NCI-H1930 (cell line): ENCODE measurements at regions not wholly inside any gene's neighbourhood (a gene's known extent, or its start where the extent isn't known, plus 50 kb on each side); places are given as distances from the start of the nearest gene placed in this dataset.
"Not testable (repeated sequence)": the region's sequence is repeated elsewhere in the genome, so short reads cannot be mapped to it uniquely, and the experiment has no call there.

Source experiments
- DNase-seq, 2 experiments: peaks; one replicate each; lab custom pipeline; 2025; lab: John Stamatoyannopoulos, UW

DNA sequence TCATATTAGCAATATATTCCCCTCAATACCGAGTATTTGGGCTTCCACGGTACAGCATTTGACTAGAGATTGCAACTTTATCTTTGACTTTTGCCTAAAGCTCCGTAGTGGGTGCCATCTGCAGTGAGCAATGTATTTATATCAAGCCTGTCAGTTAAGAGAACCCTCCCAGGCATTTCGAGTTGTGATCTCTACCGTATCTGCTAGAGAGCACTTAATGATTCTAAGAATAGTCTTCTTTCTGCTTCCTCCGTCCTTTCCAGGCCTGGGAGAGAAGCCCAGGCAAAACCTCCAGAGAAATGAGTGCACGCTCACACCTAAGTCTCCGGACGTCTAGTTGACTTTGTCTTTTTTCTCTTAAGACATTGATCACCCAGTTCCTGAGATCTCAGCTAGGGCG, 210.6 kb downstream of the KLF6 start:
- no peak for DNase-seq

- no peak for DNase-seq
Observed at GRCh38 chr10:3573498-3573897, 211.5 kb downstream of the KLF6 start.

DNA sequence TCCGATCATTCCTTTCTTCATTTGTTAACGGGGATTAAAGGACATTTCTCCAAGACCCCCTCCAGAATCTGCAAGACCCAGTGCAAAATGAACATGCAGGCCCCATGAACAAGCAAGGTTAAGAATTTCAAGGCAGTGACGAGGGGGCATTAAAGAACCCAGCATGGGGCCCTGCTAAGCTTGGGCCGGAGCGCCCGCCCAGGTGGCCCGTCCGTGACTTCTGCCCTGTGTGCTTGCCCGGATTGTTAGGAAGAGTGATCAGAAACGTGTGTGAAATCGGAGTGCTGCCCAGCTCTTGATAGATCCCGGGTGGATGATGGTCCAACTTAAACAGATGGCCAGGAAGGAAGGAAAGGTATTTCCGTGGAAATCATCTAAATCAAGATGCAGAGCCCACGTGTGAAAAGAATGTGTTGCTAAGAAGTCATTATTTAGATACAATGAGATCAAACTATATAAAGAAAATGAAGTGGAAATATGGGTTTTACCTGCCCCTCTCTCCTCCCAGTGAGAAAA, 213.6 kb downstream of the KLF6 start:
- DNase-seq = no peak

- no peak for DNase-seq
Observed at GRCh38 chr10:3570855-3571266, 214.1 kb downstream of the KLF6 start.

DNA sequence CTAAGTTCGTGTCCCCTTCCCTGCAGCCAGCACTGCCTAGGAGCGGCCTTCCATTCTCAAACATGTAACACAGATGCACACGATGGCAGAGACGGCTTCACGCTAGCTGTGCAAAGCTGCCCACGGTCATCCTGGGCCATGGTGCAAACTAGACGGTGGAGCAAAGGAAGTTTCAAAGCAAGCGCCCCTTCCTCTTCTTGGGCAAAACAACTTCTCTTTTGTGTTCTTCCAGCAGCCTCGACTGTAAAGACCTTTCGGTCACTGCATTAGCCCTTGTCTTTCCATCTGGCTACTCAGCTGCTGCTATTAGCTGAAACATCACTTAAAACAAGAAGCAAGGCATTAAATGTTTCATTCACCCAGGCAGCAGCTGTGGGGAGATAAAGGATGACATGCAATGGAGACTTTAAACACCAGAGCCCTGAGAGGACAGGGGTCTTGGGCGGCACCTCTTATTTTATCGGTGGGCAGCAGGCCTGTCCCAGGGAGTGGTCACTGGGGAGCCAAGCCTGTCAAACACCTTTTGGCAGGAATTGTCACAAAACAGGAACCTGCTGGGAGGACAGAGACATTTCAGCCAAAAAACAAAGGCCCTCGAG, 214.8 kb downstream of the KLF6 start:
- no peak for DNase-seq

- no peak for DNase-seq
Observed at GRCh38 chr10:3568983-3569382, 216.0 kb downstream of the KLF6 start.

DNA sequence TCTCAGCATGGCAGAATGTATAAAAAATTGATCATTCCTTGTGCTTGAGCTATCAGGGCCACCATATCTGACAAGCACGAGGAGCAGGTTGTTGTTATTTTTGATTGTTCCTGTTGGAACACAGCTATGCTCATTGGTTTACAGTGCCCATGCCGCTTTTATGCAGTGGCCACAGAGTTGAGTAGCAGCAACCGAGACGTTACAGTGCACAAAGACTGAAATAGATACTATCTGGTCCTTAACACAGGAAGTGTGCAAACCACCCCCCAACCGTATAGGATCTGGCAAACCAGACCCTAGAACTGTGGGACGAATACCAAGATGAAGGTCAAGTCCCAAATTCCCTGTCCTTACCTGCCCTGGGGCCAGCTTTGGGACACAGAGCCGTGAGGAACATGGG, 216.6 kb downstream of the KLF6 start:
- DNase-seq = no peak

GRCh38 chr10:3567291-3567963, 217.6 kb downstream of the KLF6 start:
- DNase-seq = no peak

- no peak for DNase-seq
Observed at GRCh38 chr10:3566627-3567026, 218.4 kb downstream of the KLF6 start.

- no peak for DNase-seq
Observed at GRCh38 chr10:3564346-3565002, 220.5 kb downstream of the KLF6 start.

DNA sequence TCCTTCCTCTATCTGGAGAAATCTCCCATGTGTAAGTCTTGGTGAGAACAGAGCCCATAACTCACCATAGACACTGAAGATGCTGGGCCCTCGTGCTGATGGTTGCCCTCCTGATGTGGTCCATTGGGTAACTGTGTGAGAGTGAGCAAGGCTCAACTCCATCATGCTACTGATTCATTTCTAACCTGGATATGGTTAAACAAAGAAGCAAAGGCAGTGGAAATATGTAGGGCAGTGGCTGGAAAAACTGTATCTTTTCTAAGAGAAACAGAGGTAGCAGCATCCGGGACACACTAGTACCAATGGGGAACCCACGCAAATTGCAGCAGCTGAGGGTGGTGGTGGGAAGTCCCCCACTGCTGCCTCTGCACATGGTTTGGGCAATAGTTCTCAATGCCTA, 221.7 kb downstream of the KLF6 start:
- no peak for DNase-seq

- DNase-seq = not testable (repeated sequence)
Observed at GRCh38 chr10:3560628-3561027, 224.4 kb downstream of the KLF6 start.

DNA sequence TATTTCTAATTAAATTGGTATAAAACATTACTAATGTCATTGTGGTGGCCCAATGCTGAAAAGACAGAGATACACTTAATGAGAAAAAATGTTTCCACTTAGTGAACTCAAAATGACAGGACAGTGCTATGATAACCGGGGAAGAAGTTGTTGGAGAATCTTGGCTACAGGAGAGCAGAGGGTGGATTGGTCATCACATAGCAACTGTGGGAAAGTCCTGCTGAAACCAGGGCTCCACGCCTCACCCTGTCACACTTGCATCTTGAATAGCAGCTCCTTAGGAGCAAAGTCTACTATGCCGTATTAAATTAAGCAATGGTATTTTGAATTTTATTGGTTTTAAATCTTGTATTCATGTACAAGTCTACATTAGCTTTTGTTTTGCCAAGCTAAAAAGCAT, 225.5 kb downstream of the KLF6 start:
- DNase-seq = no peak

DNA sequence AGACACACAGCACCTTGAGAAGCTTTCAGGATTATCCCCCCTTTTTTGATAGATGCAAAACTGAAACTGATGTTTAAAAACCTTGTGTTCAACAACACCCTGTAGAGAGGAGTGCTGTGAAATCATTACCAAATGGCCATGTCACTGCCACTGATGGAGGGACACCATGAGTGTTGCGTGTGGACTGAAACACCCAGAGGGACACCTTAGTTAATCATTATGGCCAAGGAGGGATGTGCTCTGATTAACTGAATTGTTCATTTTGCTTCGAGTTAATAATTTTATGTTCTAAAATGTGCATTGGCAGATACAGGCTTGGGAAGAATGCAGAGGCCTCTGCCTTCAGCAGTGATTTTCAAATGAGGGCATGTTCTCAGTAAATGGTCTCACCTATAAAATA, 226.0 kb downstream of the KLF6 start:
- no peak for DNase-seq

GRCh38 chr10:3556191-3557017, 228.6 kb downstream of the KLF6 start:
- DNase-seq = not testable (repeated sequence)

GRCh38 chr10:3554121-3554522, 230.9 kb downstream of the KLF6 start:
- no peak for DNase-seq

DNA sequence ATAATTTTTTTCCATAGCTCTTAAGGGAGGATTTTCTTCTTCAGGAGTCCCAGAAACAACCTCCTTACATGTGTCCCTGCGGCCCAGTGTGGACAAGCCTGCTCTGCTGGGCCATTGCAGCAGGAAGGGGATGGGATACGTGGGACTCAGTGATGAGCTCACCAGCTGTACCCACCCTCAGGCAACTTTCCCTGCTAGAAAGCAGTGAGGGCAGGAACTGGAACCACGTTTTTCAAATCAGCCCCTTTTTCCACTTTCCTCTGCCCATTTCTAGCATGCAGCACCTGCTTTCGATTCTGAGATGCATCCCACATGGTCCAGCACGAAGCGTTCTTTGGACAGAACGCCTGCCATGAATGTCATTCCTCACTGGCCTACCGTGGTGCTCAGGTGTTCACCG, 232.7 kb downstream of the KLF6 start:
- DNase-seq = no peak

- no peak for DNase-seq
Observed at GRCh38 chr10:3551761-3552160, 233.2 kb downstream of the KLF6 start.

DNA sequence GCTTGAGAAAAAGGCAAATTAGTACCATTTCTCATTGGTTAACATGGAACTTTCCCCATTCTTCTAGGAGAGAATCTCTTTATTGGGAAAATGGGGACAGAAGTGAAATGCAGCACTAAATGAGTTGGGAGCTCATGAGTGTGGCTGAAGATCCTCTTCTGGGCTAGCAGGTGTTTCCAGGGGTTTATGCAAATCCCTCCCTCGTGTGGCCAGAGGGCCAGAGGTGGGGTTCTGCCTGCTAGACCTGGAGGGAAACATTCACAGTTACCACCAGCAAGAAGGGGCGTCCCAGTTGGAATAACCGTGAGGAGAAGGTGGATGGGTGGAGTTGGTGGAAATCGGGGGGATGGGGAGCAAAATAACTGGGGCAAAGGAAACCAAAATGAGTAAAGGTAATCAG, 235.9 kb downstream of the KLF6 start:
- DNase-seq = no peak

DNA sequence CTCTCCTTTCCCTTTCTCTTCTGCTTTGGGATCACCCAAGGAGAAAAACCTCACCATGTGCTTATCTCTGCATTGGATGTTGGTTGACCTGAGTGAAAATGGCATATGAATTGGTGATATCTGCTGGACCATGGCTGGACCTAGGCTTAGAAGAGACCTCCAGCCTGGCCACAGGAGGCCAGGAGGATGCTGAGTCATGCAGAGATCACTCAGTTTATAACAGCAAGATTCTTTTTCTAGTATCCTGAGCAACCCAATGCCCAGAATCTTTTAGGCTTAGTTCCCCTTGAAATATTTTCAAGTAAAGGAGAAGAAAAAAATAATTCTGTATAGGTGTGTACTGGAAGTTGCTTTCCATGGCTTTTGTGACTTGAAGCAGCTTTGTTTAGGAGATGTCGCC, 236.3 kb downstream of the KLF6 start:
- DNase-seq = no peak

DNA sequence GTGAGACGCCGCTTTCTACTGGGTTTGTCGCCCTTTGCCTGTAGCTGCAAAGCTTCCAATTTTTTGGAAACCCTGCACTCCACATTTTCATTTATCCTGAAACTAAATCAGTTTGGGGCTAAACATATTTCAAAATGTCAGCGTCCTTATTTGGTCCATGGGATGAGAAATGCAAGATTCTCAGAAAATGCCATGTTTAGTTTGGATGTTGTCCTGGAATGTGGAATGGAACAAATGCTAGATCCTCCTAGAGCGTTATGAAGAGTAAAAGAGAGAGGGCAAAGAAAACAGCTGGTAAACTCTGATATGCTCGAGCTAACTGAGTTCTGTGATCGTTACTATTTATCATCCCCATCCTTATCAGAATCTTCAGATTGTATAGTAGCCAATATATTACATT, 236.9 kb downstream of the KLF6 start:
- no peak for DNase-seq

GRCh38 chr10:3544561-3544960, 240.4 kb downstream of the KLF6 start:
- no peak for DNase-seq
